HG03520 (cell line): ENCODE measurements at regions not wholly inside any gene's neighbourhood (a gene's known extent, or its start where the extent isn't known, plus 50 kb on each side); places are given as distances from the start of the nearest gene placed in this dataset.

Experiments used
- ATAC-seq: cut with Tn5 transposase; IDR thresholded peaks from one replicate; pipeline ENCODE4 v1.9.1; 2021; ENCODE audit warnings: mild to moderate bottlenecking, moderate library complexity; ENCODE audit not compliant: unreplicated experiment

DNA sequence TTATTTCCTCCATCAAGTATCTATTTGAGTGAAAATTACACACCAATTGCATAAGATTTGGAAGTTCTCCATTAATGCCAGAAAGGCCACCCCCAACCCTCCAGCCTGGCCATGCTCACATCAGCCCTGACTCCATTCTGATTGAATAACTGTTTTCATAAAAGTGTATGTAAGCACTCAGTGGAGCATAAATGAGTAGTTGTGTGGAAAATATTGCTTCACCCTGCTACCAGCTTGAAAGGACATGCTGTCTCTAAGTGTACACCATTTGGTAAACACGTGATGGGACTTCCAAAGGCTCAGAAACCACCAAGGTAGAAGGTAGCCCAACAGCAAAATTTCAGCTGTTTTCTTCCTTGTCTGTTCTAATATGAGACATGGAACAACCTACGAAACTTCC lies 393.8 kb downstream of the ZNF385D start:
- ATAC-seq = no peak

DNA sequence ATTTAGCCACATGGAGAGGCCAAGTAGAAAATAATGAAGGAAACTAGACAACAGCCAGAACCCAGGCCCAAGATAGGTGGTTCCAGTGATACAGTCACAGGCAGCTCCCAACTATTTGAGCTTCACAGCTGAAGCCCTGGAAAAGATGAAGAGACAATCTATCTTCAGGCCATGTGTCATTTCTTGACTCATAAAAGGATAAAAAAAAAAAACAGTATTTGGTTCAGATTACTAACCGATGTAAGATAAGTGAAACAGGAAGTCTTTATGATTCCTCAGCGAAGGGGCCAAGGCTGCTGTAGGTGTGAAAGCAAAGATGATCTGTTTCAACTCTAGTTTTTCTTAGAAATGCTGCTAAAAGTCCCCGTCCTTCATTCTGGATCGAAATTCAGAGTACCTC lies 394.6 kb downstream of the ZNF385D start:
- ATAC-seq = no peak

DNA sequence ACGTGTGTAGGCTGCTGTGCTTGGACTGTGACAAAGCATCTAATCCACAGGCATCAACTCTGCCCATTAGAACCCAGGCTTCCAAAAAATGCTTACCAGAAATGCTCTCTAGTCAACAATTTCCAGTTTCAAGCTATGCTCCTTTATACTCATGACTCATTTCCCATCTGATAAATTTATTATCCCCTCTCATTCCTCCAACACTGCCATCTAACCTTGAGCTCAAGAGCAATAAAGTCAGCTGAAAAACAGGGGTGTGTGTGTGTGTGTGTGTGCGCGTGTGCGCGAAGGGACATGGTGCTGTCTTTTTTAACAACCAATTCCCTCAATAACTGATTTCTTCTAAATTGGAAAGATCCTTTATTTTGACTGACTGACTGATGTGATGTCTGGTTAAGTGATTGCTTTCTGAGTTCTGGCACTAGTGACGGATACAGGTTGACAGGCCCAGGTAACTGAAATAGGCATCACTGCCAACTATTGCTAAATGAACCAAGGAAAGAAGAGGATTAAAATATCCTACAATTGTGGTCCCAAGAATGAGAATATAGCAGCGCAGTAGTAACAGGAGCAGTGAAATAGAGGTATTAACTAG lies 405.5 kb downstream of the ZNF385D start:
- no peak for ATAC-seq

DNA sequence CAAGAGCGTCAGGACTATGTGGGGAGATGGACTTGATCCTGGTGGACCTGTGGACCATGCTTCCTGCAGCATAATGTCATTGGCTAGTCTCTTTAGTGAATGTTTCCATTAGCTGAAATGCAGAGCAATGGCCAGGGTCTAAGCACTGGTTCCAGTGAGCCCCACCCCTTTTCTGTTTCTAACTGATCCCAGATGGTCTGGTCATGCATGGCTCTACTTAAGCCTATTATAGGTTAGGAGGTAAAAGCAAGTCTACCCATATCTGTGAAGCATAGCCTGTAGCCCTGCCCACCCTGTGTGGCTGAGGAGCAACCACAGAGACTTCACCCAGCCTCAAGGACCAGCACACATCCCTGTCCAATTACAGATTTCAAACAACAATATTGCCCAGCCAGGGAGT lies 419.2 kb downstream of the ZNF385D start:
- ATAC-seq = no peak

DNA sequence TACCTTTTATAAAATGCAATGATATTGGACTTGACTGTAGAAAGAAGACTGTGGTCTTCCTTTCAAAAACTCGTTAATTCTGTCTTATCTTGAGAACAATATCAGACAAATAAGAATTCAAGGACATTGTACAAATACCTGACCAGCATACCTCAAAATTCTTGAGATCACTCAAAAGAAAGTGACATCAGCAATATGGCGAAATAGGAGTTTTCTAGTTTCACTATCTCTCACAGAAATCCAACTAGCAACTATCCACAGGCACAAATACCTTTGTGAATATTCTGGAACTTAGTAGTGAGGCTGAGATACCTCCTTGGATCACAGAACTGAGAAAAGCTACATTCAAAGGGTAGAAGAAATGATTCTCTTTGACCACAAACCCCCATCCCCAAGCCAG lies 419.7 kb downstream of the ZNF385D start:
- no peak for ATAC-seq

DNA sequence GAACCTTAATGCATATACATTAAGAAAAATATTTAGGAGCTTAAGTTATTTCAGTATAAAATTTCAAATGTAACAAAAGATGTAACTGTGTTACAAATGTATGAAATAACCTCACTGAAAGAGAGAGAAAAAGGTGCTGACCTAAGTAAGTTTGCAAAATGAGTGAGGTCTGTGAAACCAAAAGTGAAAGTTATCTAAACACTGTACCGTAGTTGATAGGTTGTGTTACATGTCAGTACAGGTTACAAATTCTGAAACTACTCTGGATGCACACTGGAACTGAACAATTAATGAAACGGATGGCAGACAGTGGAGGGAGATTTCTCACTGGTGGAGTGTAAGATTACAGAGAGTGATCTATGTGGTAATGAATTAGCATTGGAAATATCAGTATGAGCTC lies 420.7 kb downstream of the ZNF385D start:
- ATAC-seq = peak; percentile 88

DNA sequence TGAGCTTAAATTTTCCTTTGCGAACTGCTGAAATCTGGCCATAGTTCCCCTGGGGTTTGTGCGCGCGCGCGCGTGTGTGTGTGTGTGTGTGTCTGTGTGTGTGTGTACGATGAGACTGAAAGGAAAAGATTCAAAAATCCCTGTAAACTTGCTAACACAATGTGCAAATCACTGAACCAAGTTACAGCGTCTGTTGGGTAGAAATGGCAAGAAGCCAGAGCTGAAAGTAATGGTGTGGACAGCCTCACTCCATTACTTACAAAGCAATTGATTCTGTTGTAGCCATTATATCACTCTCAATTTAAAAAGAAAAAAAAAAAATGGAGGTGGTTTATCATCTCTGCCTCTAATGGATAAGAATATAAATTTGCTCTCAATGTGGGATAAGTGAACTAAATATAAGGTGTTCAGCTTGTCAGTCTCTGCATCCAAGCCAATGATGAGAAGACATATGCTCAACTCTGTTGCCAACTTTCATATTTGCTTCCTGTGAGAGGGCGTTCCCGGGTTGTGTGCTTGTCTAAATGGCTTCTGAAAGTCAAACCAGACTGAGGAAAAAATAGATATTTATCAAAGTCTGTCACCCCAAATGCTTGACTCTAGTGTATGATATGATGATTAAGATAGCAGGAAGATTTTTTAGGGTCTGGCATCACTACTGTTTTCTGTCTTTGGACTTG lies 422.2 kb downstream of the ZNF385D start:
- ATAC-seq = no peak

DNA sequence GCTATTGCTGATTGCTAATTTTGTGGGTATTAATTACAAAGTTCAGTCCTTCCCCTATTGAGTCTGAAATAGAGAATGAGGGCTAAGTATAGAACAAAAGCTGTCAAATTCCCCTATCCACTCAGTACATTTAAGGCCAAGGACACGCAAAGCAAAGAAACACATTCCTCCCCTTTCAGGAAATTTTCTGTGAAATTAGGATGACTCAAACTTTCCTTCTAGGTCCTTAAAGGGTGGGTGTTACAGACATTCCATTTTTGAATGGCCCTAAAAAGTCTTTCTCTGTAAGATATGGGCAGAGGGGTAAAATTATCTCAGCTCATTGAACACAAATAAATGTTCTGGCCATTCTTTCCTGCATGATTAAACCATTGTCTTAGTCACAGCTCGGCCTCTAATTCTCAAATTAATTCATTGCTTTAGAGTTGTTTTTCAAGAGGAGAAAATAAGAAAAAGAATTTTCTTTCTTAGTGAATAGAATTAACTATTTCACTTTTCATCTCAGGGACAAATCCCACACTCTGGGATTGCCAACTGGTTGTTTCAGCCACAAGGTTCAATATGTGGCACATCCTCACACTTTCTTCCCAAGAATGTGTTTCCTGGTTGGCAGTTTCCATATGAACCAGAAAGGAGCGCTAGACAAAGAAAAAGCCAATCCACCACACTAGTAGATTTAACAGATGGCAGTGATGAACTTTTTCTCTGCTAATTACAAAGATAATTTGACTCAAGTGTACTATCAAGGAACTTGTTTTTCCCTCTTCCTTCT lies 424.1 kb downstream of the ZNF385D start:
- ATAC-seq = no peak

DNA sequence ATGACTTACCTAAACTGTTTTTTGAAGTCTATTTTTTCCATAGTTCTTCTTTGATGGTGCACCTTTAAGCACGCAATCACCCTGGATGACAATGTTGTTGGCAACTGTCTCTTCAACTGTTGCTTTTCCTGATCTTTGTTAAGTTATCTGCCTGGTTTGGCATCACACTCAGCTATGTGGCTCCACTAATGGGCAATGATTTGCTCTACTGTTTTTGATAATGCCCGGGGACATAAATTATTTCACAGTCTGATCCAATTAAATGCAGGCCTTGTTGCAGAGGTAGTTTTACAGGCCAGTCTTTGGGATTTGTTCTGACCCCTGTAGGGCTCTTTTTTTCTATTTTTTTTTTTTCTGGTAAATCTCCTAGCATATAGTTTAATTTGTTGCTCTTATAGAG lies 436.3 kb downstream of the ZNF385D start:
- ATAC-seq = no peak

DNA sequence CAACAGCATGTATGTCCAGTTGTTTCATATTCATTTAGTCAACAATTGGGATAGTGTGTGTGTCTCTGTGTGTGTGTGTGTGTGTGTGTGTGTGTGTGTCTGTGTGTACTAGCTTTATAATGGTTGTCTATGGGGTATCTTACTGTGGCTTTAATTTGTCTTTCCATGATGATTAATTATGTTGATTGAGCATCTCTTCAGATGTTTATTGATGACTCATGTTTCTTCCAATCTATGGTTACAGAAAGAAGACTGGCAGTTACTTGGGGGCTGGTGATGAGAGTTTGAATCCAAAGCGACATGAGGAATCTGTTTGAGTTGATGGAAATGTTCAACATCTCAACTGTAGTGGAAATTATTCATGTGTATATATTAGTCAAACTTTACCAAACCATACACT lies 440.1 kb downstream of the ZNF385D start:
- ATAC-seq = no peak

DNA sequence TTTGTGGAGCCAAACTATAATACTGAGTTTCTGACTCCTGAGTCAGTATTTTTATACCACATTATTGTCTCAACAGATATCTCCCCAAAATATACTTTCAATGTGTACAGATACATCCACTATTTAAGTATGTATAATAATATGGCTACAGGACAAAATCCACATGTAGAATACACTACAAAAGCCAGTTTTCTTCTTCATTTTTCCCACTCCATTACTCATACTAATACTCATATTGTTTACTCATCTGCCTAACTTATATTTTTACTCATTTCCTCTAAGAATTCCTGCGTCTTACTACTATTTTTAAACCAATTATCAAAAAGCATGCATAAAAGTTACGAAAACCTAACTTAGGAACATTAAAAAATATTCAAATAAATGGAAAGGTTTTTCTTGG lies 440.8 kb downstream of the ZNF385D start:
- ATAC-seq = no peak

DNA sequence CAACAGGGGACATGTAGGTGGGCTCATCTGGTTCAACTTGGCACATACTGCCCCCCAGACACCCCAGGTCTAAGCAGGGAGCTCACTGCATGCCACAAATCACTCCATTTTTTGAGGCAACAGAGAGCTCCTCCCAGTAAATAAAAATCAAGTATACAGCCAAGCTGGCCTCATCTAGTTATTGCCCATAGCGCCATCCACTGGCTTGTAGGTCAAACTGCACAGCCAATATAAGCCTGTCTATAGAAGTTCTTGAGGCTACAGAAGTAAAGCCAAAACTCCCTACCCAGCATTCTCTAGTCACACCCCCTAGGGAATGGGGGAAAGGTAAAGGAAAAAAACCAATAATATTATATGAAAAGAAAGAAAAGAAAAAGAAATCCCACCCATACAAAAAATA lies 453.7 kb downstream of the ZNF385D start:
- ATAC-seq = no peak

DNA sequence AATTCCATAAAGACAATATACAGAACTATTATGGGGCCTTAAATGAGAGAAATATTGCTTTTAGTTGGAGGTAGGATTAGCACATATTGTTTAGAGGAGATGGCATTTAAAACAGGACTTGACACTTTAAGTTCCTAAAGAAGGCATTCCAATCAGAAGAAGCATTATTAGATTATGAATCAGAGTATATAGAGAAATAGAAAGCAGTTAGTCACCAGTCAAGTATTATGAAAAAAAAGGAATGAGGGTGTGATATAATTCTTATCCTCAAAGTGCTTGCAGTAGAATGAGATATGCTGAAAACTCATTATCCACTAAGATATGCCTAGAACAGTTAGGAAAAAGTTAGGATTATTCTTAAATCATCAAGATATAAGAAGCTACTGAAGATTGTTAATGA lies 456.2 kb downstream of the ZNF385D start:
- no peak for ATAC-seq

DNA sequence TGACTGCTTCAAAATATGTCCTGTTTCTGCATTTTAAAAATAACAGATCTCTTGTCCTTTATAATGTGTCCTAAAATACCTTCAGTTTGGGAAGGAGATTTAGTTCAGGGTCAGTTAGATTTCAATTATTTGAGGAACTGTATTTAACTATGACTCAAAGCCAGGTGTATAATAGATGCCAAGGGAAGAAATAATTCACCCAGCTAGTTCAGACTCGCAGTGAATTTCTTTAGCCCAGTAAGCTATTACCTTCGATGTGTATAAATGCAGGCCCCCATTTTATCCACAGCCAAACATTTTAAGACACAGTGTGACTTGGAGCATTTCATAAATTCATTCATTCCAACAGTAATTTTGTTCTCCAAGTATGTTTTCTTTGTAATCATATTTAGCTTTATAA lies 458.0 kb downstream of the ZNF385D start:
- ATAC-seq = no peak

DNA sequence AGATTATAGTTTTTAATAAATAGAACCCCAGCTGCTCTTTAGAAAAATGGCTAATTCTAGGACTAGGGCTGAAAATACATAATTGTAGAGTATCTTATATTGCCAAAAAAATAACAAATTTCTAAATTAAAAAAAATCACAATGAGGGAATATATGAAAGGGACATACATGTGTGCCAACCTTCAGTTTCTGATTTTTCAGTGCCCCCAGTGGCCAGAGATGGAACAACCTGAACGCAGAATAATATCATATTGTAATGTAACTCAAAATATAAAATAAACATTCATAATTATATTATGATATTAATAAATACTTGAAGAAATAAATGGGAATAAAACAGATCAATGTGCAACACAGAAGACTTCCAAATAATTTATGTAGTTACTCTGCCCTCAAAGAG lies 460.5 kb downstream of the ZNF385D start:
- ATAC-seq = no peak

DNA sequence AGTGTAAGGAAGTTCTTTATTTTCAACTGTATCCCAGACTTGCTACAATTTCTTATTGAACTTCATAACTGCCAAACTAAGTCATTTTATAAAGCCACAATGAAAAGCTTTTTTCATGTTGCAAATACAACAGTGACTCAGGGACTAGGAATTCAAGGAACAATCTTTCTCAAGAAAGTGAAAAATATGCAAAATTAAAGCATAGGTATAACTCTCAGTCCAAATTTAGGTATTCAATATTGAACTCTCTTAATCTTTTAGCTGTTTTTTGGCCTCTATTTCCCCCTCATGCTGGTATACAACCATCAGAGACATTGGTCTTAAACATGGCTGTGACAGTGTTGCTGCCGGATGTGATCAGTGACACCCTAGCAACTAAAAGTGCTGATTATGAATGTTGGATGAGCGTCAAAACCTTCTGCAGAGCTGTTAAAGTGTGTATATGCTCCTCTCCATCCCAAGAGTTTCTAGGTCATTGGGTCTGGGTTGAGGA lies 476.9 kb downstream of the ZNF385D start:
- no peak for ATAC-seq

DNA sequence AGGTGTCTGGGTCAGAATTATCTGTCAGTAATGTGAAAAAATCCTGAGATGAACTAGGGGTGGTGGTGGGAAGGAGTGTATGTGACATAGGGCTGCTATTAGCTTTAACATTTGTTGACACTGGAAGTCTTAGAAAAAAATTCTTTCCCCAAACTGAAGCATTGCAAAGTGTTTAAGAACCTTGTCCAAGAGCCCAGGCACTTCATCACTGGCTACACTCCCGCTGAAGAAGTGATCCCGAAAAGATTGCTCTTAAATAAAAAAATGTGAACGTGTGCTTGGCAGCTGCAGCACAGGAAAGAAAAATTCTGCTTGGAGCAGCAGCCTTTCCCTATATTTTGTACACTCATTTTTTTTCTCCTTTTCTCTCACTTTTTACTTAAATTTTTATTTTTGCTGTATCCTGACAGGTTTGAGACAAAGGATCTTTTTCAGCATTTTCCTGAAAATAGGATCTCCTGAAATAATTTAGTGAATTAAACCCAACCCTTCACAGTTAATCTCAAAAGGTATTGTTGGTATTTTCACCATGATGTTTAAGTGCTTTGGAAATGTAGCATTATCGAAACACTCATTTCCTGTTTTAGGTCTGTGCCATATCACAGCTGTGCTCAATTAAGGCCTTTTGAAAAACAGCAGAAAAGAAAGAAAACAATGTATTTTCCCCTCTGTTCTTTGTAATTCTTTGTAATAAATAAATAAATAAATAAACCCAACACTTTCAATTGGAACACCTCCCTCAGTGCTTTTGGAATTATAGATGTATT lies 477.6 kb downstream of the ZNF385D start:
- no peak for ATAC-seq

DNA sequence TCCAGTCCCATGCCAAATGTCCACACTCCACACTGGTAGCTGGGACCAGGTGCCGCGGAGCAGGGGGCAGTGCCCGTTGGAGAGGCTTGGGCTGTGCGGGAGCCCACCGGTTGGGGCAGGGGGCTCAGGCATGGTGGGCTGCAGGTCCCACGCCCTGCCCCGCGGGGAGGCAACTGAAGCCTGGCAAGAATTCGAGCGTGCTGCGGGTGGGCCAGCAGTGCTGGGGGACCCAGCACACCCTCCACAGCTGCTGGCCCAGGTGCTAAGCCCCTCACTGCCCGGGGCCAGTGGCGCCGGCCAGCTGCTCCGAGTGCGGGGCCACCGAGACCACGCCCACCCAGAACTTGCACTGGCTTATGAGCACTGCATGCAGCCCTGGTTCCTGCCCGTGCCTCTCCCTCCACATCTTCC lies 479.4 kb downstream of the ZNF385D start:
- no peak for ATAC-seq

DNA sequence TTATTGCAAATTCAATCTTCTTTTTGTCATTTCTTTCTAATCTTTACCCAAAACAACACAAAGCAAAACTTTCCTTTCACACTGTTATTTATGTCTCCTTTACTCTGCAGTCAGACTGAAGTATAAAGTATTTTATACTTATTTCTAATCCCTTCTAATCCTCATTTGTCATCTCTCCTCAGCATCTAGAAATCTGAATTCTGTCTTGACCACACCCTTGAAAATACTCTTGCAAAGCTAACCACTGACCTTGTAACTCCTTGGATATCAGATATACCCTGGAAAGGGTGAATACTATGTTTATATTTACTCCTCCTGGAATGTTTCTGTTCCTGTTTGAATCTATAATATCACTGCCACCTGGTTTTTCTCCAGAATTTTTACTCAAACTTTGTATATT lies 481.1 kb downstream of the ZNF385D start:
- no peak for ATAC-seq

DNA sequence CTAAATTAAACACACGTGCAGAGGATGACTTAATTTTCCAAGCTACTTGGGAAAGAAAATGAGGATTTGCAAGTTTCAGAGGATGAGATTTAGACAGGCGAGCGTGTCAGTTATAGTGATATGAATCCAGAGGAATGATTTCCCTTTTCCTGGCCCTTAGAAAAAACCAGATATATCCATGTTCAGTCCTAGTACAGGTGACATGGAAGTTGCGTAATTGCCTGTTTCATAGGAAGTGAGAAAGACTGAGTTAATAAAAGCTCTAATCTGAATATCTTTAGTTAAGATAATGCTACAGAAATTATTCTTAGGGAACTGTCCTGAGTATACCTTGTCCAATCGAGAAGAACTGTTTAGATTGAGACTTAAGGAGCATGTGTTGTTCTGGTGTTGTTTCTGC lies 490.5 kb downstream of the ZNF385D start:
- ATAC-seq = no peak

DNA sequence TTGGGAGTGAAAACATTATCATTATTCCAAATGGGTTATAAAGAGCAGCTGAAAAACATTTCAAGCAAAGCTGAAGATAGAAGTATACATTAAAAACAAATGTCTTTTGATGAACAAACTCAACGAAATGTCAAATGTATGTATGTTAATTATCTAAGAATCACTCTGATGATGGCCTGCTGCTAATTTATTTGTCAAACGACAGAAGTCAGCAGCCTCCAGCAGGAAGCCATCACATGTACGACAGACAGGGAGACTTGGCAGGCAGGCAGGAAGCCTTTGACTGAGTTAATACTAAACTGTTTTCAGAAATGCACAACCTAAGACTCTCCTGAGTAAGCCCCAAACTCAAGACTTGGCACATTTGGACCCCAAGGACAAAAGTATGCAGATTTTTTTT lies 491.1 kb downstream of the ZNF385D start:
- no peak for ATAC-seq
